ENCODE measurements at regions not wholly inside any gene's neighbourhood (a gene's known extent, or its start where the extent isn't known, plus 50 kb on each side); places are given as distances from the start of the nearest gene placed in this dataset.

GRCh38 chr12:124626971-124627411 lies 59.6 kb upstream of the NCOR2 start:
- TF ChIP-seq CTCF (IDR thresholded peaks at IDR 0.05) (no peak), POLR2AphosphoS5 (IDR thresholded peaks at IDR 0.05; ENCODE audit: low read depth, low read length) (no peak), REST (IDR thresholded peaks at IDR 0.05; ENCODE audit: insufficient read depth in 1 of 2, low read depth in 2 of 2, low read length in 1 of 2) (no peak), SIN3A (IDR thresholded peaks at IDR 0.05; ENCODE audit: borderline replicate concordance, insufficient read depth, low read depth, low read length) (no peak)

All from Panc1 (cell line).